Lung (tissue), 11 donors: ENCODE measurements at regions not wholly inside any gene's neighbourhood (a gene's known extent, or its start where the extent isn't known, plus 50 kb on each side); places are given as distances from the start of the nearest gene placed in this dataset.

Experiments used
- ATAC-seq: fragments of 200-7000 bp; cut with Tn5 transposase; one replicate; pipeline ENCODE4 v1.9.1; 2020; ENCODE audit warnings: moderate number of reproducible peaks; ENCODE audit not compliant: insufficient read depth, low FRiP score
- DNase-seq, 3 donors: peaks; one replicate each; pipeline ENCODE4 v3.0.0-alpha.2; 2013 to 2017
- H3K27ac ChIP-seq, 2 donors: one replicate each; pipeline ENCODE4 v1.5.1; 2013; ENCODE audit warnings: mild to moderate bottlenecking in 2 of 2, moderate library complexity in 2 of 2, control low read depth in 1 of 2, inconsistent platforms in 1 of 2, low read depth in 1 of 2, low read length in 1 of 2
- H3K27me3 ChIP-seq, 3 donors: one replicate each; pipeline ENCODE4 v1.5.1; 2013; ENCODE audit warnings: low read length in 2 of 3; ENCODE audit not compliant: control insufficient read depth in 3 of 3, insufficient read depth in 3 of 3
- H3K36me3 ChIP-seq, 4 donors: one replicate each; pipeline ENCODE4 v1.5.1; 2013; ENCODE audit warnings: low read length in 4 of 4, mild to moderate bottlenecking in 1 of 4, moderate library complexity in 1 of 4; ENCODE audit not compliant: control insufficient read depth in 4 of 4, insufficient read depth in 4 of 4
- H3K4me1 ChIP-seq, 5 donors: one replicate each; pipeline ENCODE4 v1.5.1; 2013; ENCODE audit warnings: low read length in 5 of 5, mild to moderate bottlenecking in 2 of 5, moderate library complexity in 1 of 5; ENCODE audit not compliant: control insufficient read depth in 5 of 5, insufficient read depth in 5 of 5
- H3K4me3 ChIP-seq: one replicate; pipeline ENCODE4 v1.5.1; 2013; ENCODE audit warnings: mild to moderate bottlenecking, control low read depth, moderate library complexity
- H3K9ac ChIP-seq, 2 donors: one replicate each; pipeline ENCODE4 v1.5.1; 2013; ENCODE audit warnings: low read length in 2 of 2, control low read depth in 1 of 2; ENCODE audit not compliant: insufficient read depth in 1 of 2
- H3K9me3 ChIP-seq, 4 donors: one replicate each; pipeline ENCODE4 v1.5.1; 2013; ENCODE audit warnings: low read length in 3 of 4, mild to moderate bottlenecking in 1 of 4, moderate library complexity in 1 of 4; ENCODE audit not compliant: control insufficient read depth in 4 of 4, insufficient read depth in 3 of 4
- CTCF ChIP-seq: IDR thresholded peaks from 2 replicates; pipeline ENCODE4 v1.5.1; 2012; ENCODE audit warnings: mild to moderate bottlenecking; ENCODE audit errors: control extremely low read depth, extremely low read depth
- WGBS, 2 donors: extraction: QIAGEN DNeasy Blood & Tissue Kit; methylation state at CpG; one replicate each; pipeline ENCODE4 v1.1.7; 2013; 5-methylcytosine and 5-hydroxymethylcytosine counted together
- donor health status: control.
- donor health status: control.
- donor health status: Bipolar disorder and iron deficiency.
- donor health status: healthy.
- donor health status: DM: yes; HTN: yes; CAD: no.

DNA sequence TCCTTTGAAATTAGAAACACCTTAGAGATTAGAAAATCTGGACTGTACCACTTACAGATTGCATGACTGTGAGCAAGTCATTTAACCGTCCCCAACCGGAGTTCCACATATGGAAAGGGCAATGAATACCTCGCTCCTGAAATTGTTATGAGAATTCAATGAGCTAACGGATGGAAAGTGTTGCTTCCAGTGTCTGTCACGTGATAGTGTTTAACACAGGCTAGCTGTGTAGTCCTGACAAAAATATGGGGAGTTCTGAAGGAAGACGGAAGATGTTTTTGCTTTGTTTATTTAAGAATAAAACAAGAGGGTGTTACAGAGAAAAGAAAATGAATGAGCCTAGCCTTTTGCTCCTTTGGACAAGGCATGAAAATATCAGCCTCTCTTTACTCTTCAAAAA, 150.7 kb upstream of the SEMA6D start:
- DNase-seq = peak in 1 of 3 donors; percentile 19
- Histone ChIP-seq H3K27me3 (no peaks in the 10 kb centered on the region), H3K9me3 (peaks cover 0 to 3% (median 0%) of the 10 kb centered on the region in 4 donors), H3K9ac (no peak overlapping the region), H3K4me3 (no peak overlapping the region), H3K4me1 (peaks cover 0 to 14% (median 0%) of the 10 kb centered on the region in 5 donors), H3K36me3 (no peaks in the 10 kb centered on the region), H3K27ac (no peak overlapping the region)
- TF ChIP-seq CTCF = no peak
- WGBS, 2 donors = 77 to 84% methylated on average over 6 of the region's 6 CpGs
- ATAC-seq = no peak

DNA sequence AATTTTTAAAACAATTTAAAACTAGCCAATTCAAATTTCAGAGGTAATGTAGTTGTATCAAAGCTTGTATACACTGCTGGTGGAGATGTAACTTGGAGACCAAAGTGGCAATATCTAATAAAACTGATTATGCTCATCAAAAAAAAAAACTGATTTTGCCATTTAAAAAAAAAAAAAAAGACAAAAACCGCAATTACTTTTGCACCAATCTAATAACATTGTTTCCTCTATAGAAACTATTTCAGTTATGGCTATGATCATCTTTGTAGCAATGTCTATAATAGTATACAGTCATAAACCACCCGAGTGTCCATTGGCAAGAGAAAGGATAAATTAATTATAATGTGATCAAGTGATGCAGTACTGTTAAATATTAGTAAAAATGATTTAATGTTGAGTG, 149.3 kb upstream of the SEMA6D start:
- ATAC-seq (no peak), DNase-seq (no peak)
- Histone ChIP-seq H3K36me3 (no peaks in the 10 kb centered on the region), H3K27me3 (no peaks in the 10 kb centered on the region), H3K9ac (no peak overlapping the region), H3K4me1 (peaks cover 0 to 14% (median 0%) of the 10 kb centered on the region in 5 donors), H3K4me3 (no peak overlapping the region), H3K9me3 (no peaks in the 10 kb centered on the region), H3K27ac (no peak overlapping the region)
- no peak for TF ChIP-seq CTCF
- WGBS, 2 donors = 92 to 93% methylated on average over 2 of the region's 2 CpGs

DNA sequence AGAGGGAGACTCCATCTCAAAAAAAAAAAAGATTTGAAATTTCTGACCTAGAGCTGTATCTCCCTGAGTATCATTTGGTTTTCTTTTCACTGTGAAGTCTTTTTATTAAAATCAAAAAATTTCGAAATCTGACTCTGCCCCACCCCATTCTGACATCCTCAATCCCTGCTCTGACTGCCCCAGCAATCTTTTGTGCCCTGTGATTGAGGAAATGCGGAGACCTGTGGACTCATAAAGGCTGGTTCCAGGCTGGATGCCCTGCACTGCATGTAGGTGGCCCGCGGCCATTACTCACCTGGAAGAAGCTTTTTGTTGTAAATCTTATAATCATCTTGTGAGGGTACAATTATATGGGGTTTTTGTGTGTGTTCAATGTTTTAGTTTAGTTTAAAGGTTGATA, 147.3 kb upstream of the SEMA6D start:
- DNase-seq (no peak), ATAC-seq (no peak)
- Histone ChIP-seq H3K4me3 (no peak overlapping the region), H3K27me3 (peaks cover 0 to 3% (median 0%) of the 10 kb centered on the region in 3 donors), H3K27ac (no peak overlapping the region), H3K9ac (no peak overlapping the region), H3K4me1 (peaks cover 0 to 14% (median 0%) of the 10 kb centered on the region in 5 donors), H3K9me3 (no peaks in the 10 kb centered on the region), H3K36me3 (no peaks in the 10 kb centered on the region)
- no peak for TF ChIP-seq CTCF
- WGBS, 2 donors = 94 to 96% methylated on average over 4 of the region's 4 CpGs

GRCh38 chr15:47570451-47570850, 146.9 kb upstream of the SEMA6D start:
- H3K27ac ChIP-seq = no peak overlapping the region
- no peaks in the 10 kb centered on the region for H3K36me3 ChIP-seq
- 72 to 75% methylated on average over 4 of the region's 4 CpGs for WGBS, 2 donors
- H3K9ac ChIP-seq = no peak overlapping the region
- peaks cover 0 to 14% (median 0%) of the 10 kb centered on the region in 5 donors for H3K4me1 ChIP-seq
- DNase-seq (no peak), ATAC-seq (no peak)
- TF ChIP-seq CTCF = no peak
- no peaks in the 10 kb centered on the region for H3K9me3 ChIP-seq
- no peak overlapping the region for H3K4me3 ChIP-seq
- H3K27me3 ChIP-seq = peaks cover 0 to 3% (median 0%) of the 10 kb centered on the region in 3 donors
